ENCODE measurements at regions not wholly inside any gene's neighbourhood (a gene's known extent, or its start where the extent isn't known, plus 50 kb on each side); places are given as distances from the start of the nearest gene placed in this dataset.

DNA sequence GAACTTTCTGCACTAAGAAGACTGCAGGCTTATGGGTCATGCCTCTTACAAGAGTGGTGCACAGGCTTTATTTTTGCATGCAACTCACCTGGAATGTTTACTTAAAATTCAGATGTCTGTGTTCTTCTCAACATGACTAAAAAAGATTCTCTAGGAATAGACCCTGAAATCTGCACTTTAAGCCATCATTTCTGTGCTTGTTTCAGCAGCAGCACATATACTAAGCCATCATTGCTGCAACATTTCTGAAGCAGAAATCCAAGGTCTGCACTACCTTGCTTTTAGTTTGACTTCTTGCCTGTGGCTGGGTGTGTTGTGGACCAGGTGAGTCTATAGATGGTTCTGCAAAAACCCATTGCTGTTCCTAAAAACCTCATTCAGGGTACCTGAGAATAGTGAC, 156.8 kb downstream of the CEP120 start:
- Histone ChIP-seq H3K27ac (ENCODE audit: insufficient read depth, low read length, poor library complexity, severe bottlenecking) (no peak overlapping the region), H3K36me3 (ENCODE audit: control insufficient read depth, insufficient read depth, low read length) (no peaks in the 10 kb centered on the region), H3K4me1 (ENCODE audit: control insufficient read depth, insufficient read depth, low read length, poor library complexity, severe bottlenecking) (no peaks in the 10 kb centered on the region), H3K9me3 (ENCODE audit: control insufficient read depth in 2 of 2, low read length in 2 of 2) (no peaks in the 10 kb centered on the region), H3K27me3 (ENCODE audit: control insufficient read depth, insufficient read depth, low read length) (peaks cover 2% of the 10 kb centered on the region), H3K4me3 (ENCODE audit: low read depth, low read length) (no peak overlapping the region)
- H3K9me3 Mint-ChIP-seq, result peaks cover 0 to 7% (median 0%) of the 10 kb centered on the region in 7 donors
- H3K27ac Mint-ChIP-seq, result no peak overlapping the region
- no peaks in the 10 kb centered on the region for H3K36me3 Mint-ChIP-seq
- DNase-seq (no peak), ATAC-seq (ENCODE audit: low read depth in 2 of 2) (no peak)
- peaks cover 4% of the 10 kb centered on the region for H3K27me3 Mint-ChIP-seq
- H3K4me1 Mint-ChIP-seq, result no peaks in the 10 kb centered on the region
- H3K4me3 Mint-ChIP-seq, result no peak overlapping the region

DNA sequence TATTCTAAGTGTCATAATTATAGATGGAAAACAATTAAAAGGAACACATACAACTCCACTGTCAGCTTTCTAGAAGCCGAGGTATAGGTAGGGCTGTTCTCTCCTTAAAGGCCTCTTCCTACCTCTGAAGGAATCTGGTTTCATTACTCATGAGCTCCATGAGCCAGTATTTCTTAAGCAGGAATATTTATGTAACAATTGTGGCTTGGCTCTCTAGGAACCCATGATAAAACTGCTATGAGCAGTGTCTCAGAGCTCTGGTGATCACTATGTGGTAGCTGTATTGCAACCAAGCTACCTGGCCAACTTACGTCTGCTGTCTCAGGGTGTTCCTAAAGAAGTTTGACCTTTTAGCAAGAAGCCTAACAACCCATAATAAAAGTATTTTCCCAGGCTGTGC, 157.7 kb downstream of the CEP120 start:
- peaks cover 0 to 7% (median 0%) of the 10 kb centered on the region in 7 donors for H3K9me3 Mint-ChIP-seq
- H3K4me1 Mint-ChIP-seq, result no peaks in the 10 kb centered on the region
- Histone ChIP-seq H3K9me3 (ENCODE audit: control insufficient read depth in 2 of 2, low read length in 2 of 2) (no peaks in the 10 kb centered on the region), H3K4me1 (ENCODE audit: control insufficient read depth, insufficient read depth, low read length, poor library complexity, severe bottlenecking) (no peaks in the 10 kb centered on the region), H3K4me3 (ENCODE audit: low read depth, low read length) (no peak overlapping the region), H3K27ac (ENCODE audit: insufficient read depth, low read length, poor library complexity, severe bottlenecking) (no peak overlapping the region), H3K36me3 (ENCODE audit: control insufficient read depth, insufficient read depth, low read length) (no peaks in the 10 kb centered on the region), H3K27me3 (ENCODE audit: control insufficient read depth, insufficient read depth, low read length) (peaks cover 2% of the 10 kb centered on the region)
- no peaks in the 10 kb centered on the region for H3K36me3 Mint-ChIP-seq
- H3K27ac Mint-ChIP-seq, result no peak overlapping the region
- DNase-seq (no peak), ATAC-seq (ENCODE audit: low read depth in 2 of 2) (no peak)
- peaks cover 4% of the 10 kb centered on the region for H3K27me3 Mint-ChIP-seq
- no peak overlapping the region for H3K4me3 Mint-ChIP-seq

GRCh38 chr5:123264394-123264793, 158.8 kb downstream of the CEP120 start:
- peaks cover 0 to 7% (median 0%) of the 10 kb centered on the region in 7 donors for H3K9me3 Mint-ChIP-seq
- H3K27ac ChIP-seq (ENCODE audit: insufficient read depth, low read length, poor library complexity, severe bottlenecking), result no peak overlapping the region
- no peaks in the 10 kb centered on the region for H3K36me3 ChIP-seq (ENCODE audit: control insufficient read depth, insufficient read depth, low read length)
- DNase-seq (no peak), ATAC-seq (ENCODE audit: low read depth in 2 of 2) (no peak)
- H3K27ac Mint-ChIP-seq, result no peak overlapping the region
- H3K4me1 ChIP-seq (ENCODE audit: control insufficient read depth, insufficient read depth, low read length, poor library complexity, severe bottlenecking), result no peaks in the 10 kb centered on the region
- H3K9me3 ChIP-seq (ENCODE audit: control insufficient read depth in 2 of 2, low read length in 2 of 2), result no peaks in the 10 kb centered on the region
- no peaks in the 10 kb centered on the region for H3K4me1 Mint-ChIP-seq
- no peak overlapping the region for H3K4me3 ChIP-seq (ENCODE audit: low read depth, low read length)
- peaks cover 4% of the 10 kb centered on the region for H3K27me3 Mint-ChIP-seq
- no peaks in the 10 kb centered on the region for H3K36me3 Mint-ChIP-seq
- H3K4me3 Mint-ChIP-seq, result no peak overlapping the region
- H3K27me3 ChIP-seq (ENCODE audit: control insufficient read depth, insufficient read depth, low read length), result peaks cover 2% of the 10 kb centered on the region

DNA sequence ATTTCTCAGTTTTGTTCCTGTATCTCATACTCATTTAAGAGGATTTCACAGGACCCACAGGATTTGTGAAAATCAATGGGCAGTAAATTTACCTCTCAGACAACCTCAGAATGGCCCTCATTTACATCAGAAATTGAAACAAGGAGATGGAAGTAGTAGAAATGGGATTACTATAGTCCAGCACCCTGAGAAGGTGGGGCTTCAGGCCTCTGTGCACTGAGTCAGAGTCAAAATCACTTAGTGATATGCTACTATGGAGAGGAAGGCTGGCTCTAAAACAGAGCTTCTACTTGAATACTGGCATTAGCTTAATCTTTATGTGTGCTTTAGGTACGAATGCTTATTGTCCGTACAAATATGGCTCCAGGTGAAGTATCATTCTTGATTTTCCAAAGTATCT, 159.3 kb downstream of the CEP120 start:
- peaks cover 4% of the 10 kb centered on the region for H3K27me3 Mint-ChIP-seq
- H3K36me3 Mint-ChIP-seq, result no peaks in the 10 kb centered on the region
- Histone ChIP-seq H3K4me3 (ENCODE audit: low read depth, low read length) (no peak overlapping the region), H3K36me3 (ENCODE audit: control insufficient read depth, insufficient read depth, low read length) (no peaks in the 10 kb centered on the region), H3K4me1 (ENCODE audit: control insufficient read depth, insufficient read depth, low read length, poor library complexity, severe bottlenecking) (no peaks in the 10 kb centered on the region), H3K9me3 (ENCODE audit: control insufficient read depth in 2 of 2, low read length in 2 of 2) (no peaks in the 10 kb centered on the region), H3K27me3 (ENCODE audit: control insufficient read depth, insufficient read depth, low read length) (peaks cover 2% of the 10 kb centered on the region), H3K27ac (ENCODE audit: insufficient read depth, low read length, poor library complexity, severe bottlenecking) (no peak overlapping the region)
- H3K9me3 Mint-ChIP-seq, result peaks cover 0 to 7% (median 0%) of the 10 kb centered on the region in 7 donors
- ATAC-seq (ENCODE audit: low read depth in 2 of 2) (no peak), DNase-seq (no peak)
- H3K27ac Mint-ChIP-seq, result no peak overlapping the region
- no peaks in the 10 kb centered on the region for H3K4me1 Mint-ChIP-seq
- H3K4me3 Mint-ChIP-seq, result no peak overlapping the region

- Histone ChIP-seq H3K9me3 (ENCODE audit: control insufficient read depth in 2 of 2, low read length in 2 of 2) (no peaks in the 10 kb centered on the region), H3K4me1 (ENCODE audit: control insufficient read depth, insufficient read depth, low read length, poor library complexity, severe bottlenecking) (no peaks in the 10 kb centered on the region), H3K4me3 (ENCODE audit: low read depth, low read length) (no peak overlapping the region), H3K27me3 (ENCODE audit: control insufficient read depth, insufficient read depth, low read length) (peaks cover 2% of the 10 kb centered on the region), H3K27ac (ENCODE audit: insufficient read depth, low read length, poor library complexity, severe bottlenecking) (no peak overlapping the region), H3K36me3 (ENCODE audit: control insufficient read depth, insufficient read depth, low read length) (no peaks in the 10 kb centered on the region)
- Mint-ChIP-seq H3K27me3 (peaks cover 4% of the 10 kb centered on the region), H3K4me1 (no peaks in the 10 kb centered on the region), H3K27ac (no peak overlapping the region), H3K4me3 (no peak overlapping the region), H3K36me3 (no peaks in the 10 kb centered on the region), H3K9me3 (peaks cover 0 to 9% (median 2%) of the 10 kb centered on the region in 7 donors)
- DNase-seq (no peak), ATAC-seq (ENCODE audit: low read depth in 2 of 2) (no peak)
These were observed 160.9 kb downstream of the CEP120 start for GRCh38 chr5:123262216-123262823.

DNA sequence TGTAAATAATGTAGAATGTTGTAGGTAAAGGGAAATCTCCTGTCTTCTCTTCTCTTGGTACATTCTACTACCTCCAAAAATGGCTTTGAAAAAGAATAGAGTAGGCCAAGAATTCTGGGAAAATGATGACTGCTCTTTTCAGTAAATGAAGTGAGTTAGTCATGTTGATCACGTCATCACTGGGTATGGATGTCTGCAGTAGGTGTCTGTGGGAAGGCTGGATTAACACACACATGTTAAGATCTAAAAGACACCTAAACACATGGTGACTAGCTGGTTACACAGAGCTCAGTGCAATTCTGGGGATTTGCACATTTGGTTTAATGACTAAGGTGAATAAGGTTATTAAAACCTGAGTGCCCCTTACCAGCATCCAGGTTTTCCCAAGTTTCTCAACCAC, 161.5 kb downstream of the CEP120 start:
- Mint-ChIP-seq H3K27me3 (peaks cover 6% of the 10 kb centered on the region), H3K36me3 (no peaks in the 10 kb centered on the region), H3K9me3 (peaks cover 0 to 15% (median 4%) of the 10 kb centered on the region in 7 donors), H3K4me3 (no peak overlapping the region), H3K4me1 (no peaks in the 10 kb centered on the region), H3K27ac (no peak overlapping the region)
- Histone ChIP-seq H3K27ac (ENCODE audit: insufficient read depth, low read length, poor library complexity, severe bottlenecking) (no peak overlapping the region), H3K36me3 (ENCODE audit: control insufficient read depth, insufficient read depth, low read length) (no peaks in the 10 kb centered on the region), H3K27me3 (ENCODE audit: control insufficient read depth, insufficient read depth, low read length) (peaks cover 2% of the 10 kb centered on the region), H3K4me1 (ENCODE audit: control insufficient read depth, insufficient read depth, low read length, poor library complexity, severe bottlenecking) (no peaks in the 10 kb centered on the region), H3K4me3 (ENCODE audit: low read depth, low read length) (no peak overlapping the region), H3K9me3 (ENCODE audit: control insufficient read depth in 2 of 2, low read length in 2 of 2) (no peaks in the 10 kb centered on the region)
- DNase-seq, result no peak
- ATAC-seq (ENCODE audit: low read depth in 2 of 2), result no peak

GRCh38 chr5:123249446-123249845, 160.4 kb downstream of the PRDM6 start:
- H3K27ac Mint-ChIP-seq, result no peak overlapping the region
- no peak for DNase-seq
- no peaks in the 10 kb centered on the region for H3K36me3 Mint-ChIP-seq
- no peak for ATAC-seq (ENCODE audit: low read depth in 2 of 2)
- H3K9me3 Mint-ChIP-seq, result peaks cover 0 to 8% (median 2%) of the 10 kb centered on the region in 7 donors
- H3K27me3 Mint-ChIP-seq, result no peaks in the 10 kb centered on the region
- H3K4me1 Mint-ChIP-seq, result peaks cover 0 to 2% (median 0%) of the 10 kb centered on the region in 4 donors
- Histone ChIP-seq H3K27ac (ENCODE audit: insufficient read depth, low read length, poor library complexity, severe bottlenecking) (no peak overlapping the region), H3K4me1 (ENCODE audit: control insufficient read depth, insufficient read depth, low read length, poor library complexity, severe bottlenecking) (no peaks in the 10 kb centered on the region), H3K9me3 (ENCODE audit: control insufficient read depth in 2 of 2, low read length in 2 of 2) (no peaks in the 10 kb centered on the region), H3K36me3 (ENCODE audit: control insufficient read depth, insufficient read depth, low read length) (no peaks in the 10 kb centered on the region), H3K27me3 (ENCODE audit: control insufficient read depth, insufficient read depth, low read length) (no peaks in the 10 kb centered on the region), H3K4me3 (ENCODE audit: low read depth, low read length) (no peak overlapping the region)
- no peak overlapping the region for H3K4me3 Mint-ChIP-seq

GRCh38 chr5:123245689-123246088, 156.6 kb downstream of the PRDM6 start:
- no peaks in the 10 kb centered on the region for H3K36me3 Mint-ChIP-seq
- no peak overlapping the region for H3K4me3 Mint-ChIP-seq
- no peaks in the 10 kb centered on the region for H3K36me3 ChIP-seq (ENCODE audit: control insufficient read depth, insufficient read depth, low read length)
- peaks cover 0 to 2% (median 0%) of the 10 kb centered on the region in 4 donors for H3K4me1 Mint-ChIP-seq
- H3K27me3 Mint-ChIP-seq, result no peaks in the 10 kb centered on the region
- DNase-seq (no peak), ATAC-seq (ENCODE audit: low read depth in 2 of 2) (no peak)
- no peak overlapping the region for H3K27ac ChIP-seq (ENCODE audit: insufficient read depth, low read length, poor library complexity, severe bottlenecking)
- H3K9me3 ChIP-seq (ENCODE audit: control insufficient read depth in 2 of 2, low read length in 2 of 2), result no peaks in the 10 kb centered on the region
- H3K27ac Mint-ChIP-seq, result no peak overlapping the region
- H3K27me3 ChIP-seq (ENCODE audit: control insufficient read depth, insufficient read depth, low read length), result no peaks in the 10 kb centered on the region
- peaks cover 0 to 2% (median 0%) of the 10 kb centered on the region in 7 donors for H3K9me3 Mint-ChIP-seq
- H3K4me3 ChIP-seq (ENCODE audit: low read depth, low read length), result no peak overlapping the region
- no peaks in the 10 kb centered on the region for H3K4me1 ChIP-seq (ENCODE audit: control insufficient read depth, insufficient read depth, low read length, poor library complexity, severe bottlenecking)
